Mammary epithelial cell (primary cell): ENCODE measurements at regions not wholly inside any gene's neighbourhood (a gene's known extent, or its start where the extent isn't known, plus 50 kb on each side); places are given as distances from the start of the nearest gene placed in this dataset.

Source experiments
- CTCF ChIP-seq, 2 donors: IDR thresholded peaks in 1 of 2; conservative IDR thresholded peaks in 1 of 2; 2 replicates each; pipeline ENCODE4 v1.5.1; 2011 to 2012; ENCODE audit warnings: inconsistent platforms in 2 of 2, low read length in 2 of 2, mild to moderate bottlenecking in 2 of 2, control low read depth in 1 of 2, low read depth in 1 of 2; ENCODE audit not compliant: insufficient read depth in 1 of 2; ENCODE audit errors: extremely low read depth in 1 of 2
- EZH2 ChIP-seq: IDR thresholded peaks from 2 replicates; pipeline ENCODE4 v1.6.1; 2012; ENCODE audit warnings: low read length, inconsistent platforms, borderline replicate concordance

GRCh38 chr2:167607211-167607610 lies 640.2 kb downstream of the STK39 start:
- no peak for TF ChIP-seq CTCF (conservative IDR thresholded peaks at IDR 0.05 in 1 of 2, IDR thresholded peaks at IDR 0.05 in 1 of 2; ENCODE audit: extremely low read depth in 1 of 2, insufficient read depth in 1 of 2, low read depth in 1 of 2, low read length in 2 of 2)
- no peak for TF ChIP-seq EZH2
